Activated naive CD8-positive, alpha-beta T cell treated with anti-CD3 and anti-CD28 coated beads for 36 hours (primary cell): ENCODE measurements at regions not wholly inside any gene's neighbourhood (a gene's known extent, or its start where the extent isn't known, plus 50 kb on each side); places are given as distances from the start of the nearest gene placed in this dataset.
A peak's percentile ranks its signal among the peaks of the same experiment; 100 is the strongest.

Experiments
- DNase-seq: peaks from one replicate; pipeline ENCODE4 v3.0.0; 2021
- H3K27ac Mint-ChIP-seq: one replicate; pipeline ENCODE4 v1.8.0; 2022; ENCODE audit warnings: mild to moderate bottlenecking, moderate library complexity, mixed read lengths
- H3K27me3 Mint-ChIP-seq: one replicate; pipeline ENCODE4 v1.8.0; 2022; ENCODE audit warnings: mild to moderate bottlenecking, mixed read lengths
- H3K36me3 Mint-ChIP-seq: one replicate; pipeline ENCODE4 v1.8.0; 2021; ENCODE audit warnings: mild to moderate bottlenecking, mixed read lengths
- H3K4me1 Mint-ChIP-seq: one replicate; pipeline ENCODE4 v1.8.0; 2021; ENCODE audit warnings: mixed read lengths
- H3K4me3 Mint-ChIP-seq: one replicate; pipeline ENCODE4 v1.8.0; 2022; ENCODE audit warnings: mild to moderate bottlenecking, moderate library complexity, mixed read lengths
- H3K9me3 Mint-ChIP-seq: one replicate; pipeline ENCODE4 v1.8.0; 2022; ENCODE audit warnings: mixed read lengths

DNA sequence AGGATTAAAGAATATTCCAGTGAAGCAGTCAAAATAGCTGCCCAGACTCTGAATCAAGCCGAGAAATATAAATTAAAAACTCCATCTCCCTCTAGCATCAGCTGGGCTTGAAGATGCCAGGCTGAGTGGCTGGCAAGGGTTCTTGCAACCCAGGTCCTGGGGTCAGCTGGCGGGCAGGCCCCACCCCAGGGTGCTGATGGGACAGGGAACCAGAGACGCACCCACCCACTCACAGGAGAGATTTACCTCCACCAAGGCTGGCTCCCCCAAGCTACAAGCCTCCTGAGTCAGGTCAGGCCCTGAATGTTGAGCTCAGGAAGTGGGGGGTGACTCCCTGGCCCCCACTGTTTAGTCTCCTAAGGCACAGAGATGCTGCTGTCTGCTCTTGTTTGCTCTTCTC, 83.9 kb upstream of the HSPA9 start:
- DNase-seq = no peak

GRCh38 chr5:138658676-138659075, 83.5 kb upstream of the HSPA9 start:
- Mint-ChIP-seq H3K27ac (no peak overlapping the region), H3K4me3 (no peak overlapping the region), H3K4me1 (peaks cover 32% of the 10 kb centered on the region), H3K9me3 (peaks cover 6% of the 10 kb centered on the region), H3K36me3 (peaks cover 3% of the 10 kb centered on the region), H3K27me3 (peaks cover 94% of the 10 kb centered on the region)
- no peak for DNase-seq

More for the DNA sequence above, 83.9 kb upstream of the HSPA9 start:
- Mint-ChIP-seq H3K36me3 (peaks cover 3% of the 10 kb centered on the region), H3K4me1 (peaks cover 27% of the 10 kb centered on the region), H3K9me3 (peaks cover 6% of the 10 kb centered on the region), H3K27me3 (peaks cover 94% of the 10 kb centered on the region), H3K27ac (no peak overlapping the region), H3K4me3 (no peak overlapping the region)

GRCh38 chr5:138657360-138657759, 82.2 kb upstream of the HSPA9 start:
- peaks cover 94% of the 10 kb centered on the region for H3K27me3 Mint-ChIP-seq
- DNase-seq = no peak
- H3K27ac Mint-ChIP-seq = no peak overlapping the region
- H3K4me1 Mint-ChIP-seq = peaks cover 20% of the 10 kb centered on the region
- H3K36me3 Mint-ChIP-seq = peaks cover 3% of the 10 kb centered on the region
- H3K9me3 Mint-ChIP-seq = peaks cover 4% of the 10 kb centered on the region
- no peak overlapping the region for H3K4me3 Mint-ChIP-seq

- Mint-ChIP-seq H3K9me3 (peaks cover 4% of the 10 kb centered on the region), H3K4me1 (peaks cover 20% of the 10 kb centered on the region)
- DNase-seq = no peak
Observed at GRCh38 chr5:138656916-138657315, 81.7 kb upstream of the HSPA9 start.

GRCh38 chr5:138655530-138656190, 80.5 kb upstream of the HSPA9 start:
- no peak for DNase-seq
- Mint-ChIP-seq H3K4me1 (peaks cover 25% of the 10 kb centered on the region), H3K9me3 (peaks cover 4% of the 10 kb centered on the region), H3K36me3 (peaks cover 3% of the 10 kb centered on the region), H3K27ac (no peak overlapping the region), H3K27me3 (peaks cover 94% of the 10 kb centered on the region), H3K4me3 (no peak overlapping the region)

More at GRCh38 chr5:138656916-138657315, 81.7 kb upstream of the HSPA9 start:
- H3K27ac Mint-ChIP-seq = no peak overlapping the region
- peaks cover 3% of the 10 kb centered on the region for H3K36me3 Mint-ChIP-seq
- H3K27me3 Mint-ChIP-seq = peaks cover 94% of the 10 kb centered on the region
- H3K4me3 Mint-ChIP-seq = no peak overlapping the region

DNA sequence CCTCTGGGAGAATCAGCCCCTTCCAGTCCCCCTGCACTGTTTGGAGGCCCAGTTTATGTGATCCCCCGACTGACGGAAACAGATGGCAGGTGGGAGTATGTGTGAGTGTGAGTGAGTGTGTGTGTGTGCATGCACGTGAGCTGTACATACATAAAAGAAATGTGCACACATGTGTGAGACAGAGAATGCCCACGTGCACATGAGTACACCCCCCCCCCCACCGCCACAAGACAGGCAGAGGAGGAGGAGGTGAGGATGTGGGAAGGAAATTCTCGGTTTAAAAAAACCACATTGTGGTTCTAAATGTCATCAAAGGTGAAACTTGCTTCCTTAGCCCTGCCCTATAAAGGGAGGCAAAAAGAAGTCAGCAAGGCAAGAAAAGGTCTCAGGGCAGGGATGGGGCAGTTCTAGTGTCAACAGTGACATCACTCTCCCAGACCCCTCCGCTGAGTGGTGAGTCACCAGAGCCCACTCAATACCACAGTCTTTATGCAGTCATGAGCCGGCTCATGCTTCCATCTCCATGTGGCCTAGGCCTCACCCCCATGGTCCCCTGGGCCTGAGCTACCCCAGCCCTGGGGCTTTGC, 79.2 kb upstream of the HSPA9 start:
- peaks cover 94% of the 10 kb centered on the region for H3K27me3 Mint-ChIP-seq
- peak overlapping the region; percentile 2 for H3K4me3 Mint-ChIP-seq
- H3K4me1 Mint-ChIP-seq = peaks cover 26% of the 10 kb centered on the region
- peak; percentile 82 for DNase-seq
- peaks cover 3% of the 10 kb centered on the region for H3K36me3 Mint-ChIP-seq
- peak overlapping the region; percentile 89 for H3K27ac Mint-ChIP-seq
- H3K9me3 Mint-ChIP-seq = peaks cover 4% of the 10 kb centered on the region

DNA sequence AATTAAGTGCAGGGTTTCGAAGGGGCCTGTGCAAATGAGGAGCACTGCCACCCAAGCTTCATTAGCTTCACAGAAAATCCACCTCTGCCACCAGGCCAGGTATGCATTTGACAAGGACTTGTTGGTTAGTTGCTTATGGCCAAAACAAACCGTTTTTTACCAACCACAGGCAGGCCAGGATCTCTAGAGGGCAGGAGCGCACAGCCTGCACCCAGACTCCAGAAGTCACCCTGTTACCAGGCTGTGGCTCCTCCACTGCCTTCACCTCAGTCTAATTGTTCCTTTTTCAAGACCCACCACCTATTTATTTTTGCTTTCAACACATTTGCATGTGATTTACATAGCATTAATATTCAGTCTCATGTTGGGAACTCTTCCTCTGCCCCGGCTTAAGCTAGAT, 78.3 kb upstream of the HSPA9 start:
- no peak for DNase-seq
- H3K4me1 Mint-ChIP-seq = peaks cover 26% of the 10 kb centered on the region
- H3K27ac Mint-ChIP-seq = no peak overlapping the region
- no peak overlapping the region for H3K4me3 Mint-ChIP-seq
- peaks cover 91% of the 10 kb centered on the region for H3K27me3 Mint-ChIP-seq
- peaks cover 3% of the 10 kb centered on the region for H3K36me3 Mint-ChIP-seq
- peaks cover 4% of the 10 kb centered on the region for H3K9me3 Mint-ChIP-seq

GRCh38 chr5:138651767-138652117, 76.5 kb upstream of the HSPA9 start:
- H3K27me3 Mint-ChIP-seq = peaks cover 95% of the 10 kb centered on the region
- no peak overlapping the region for H3K27ac Mint-ChIP-seq
- DNase-seq = no peak
- peaks cover 4% of the 10 kb centered on the region for H3K9me3 Mint-ChIP-seq
- peaks cover 26% of the 10 kb centered on the region for H3K4me1 Mint-ChIP-seq
- peaks cover 3% of the 10 kb centered on the region for H3K36me3 Mint-ChIP-seq
- no peak overlapping the region for H3K4me3 Mint-ChIP-seq

GRCh38 chr5:138651058-138651766, 76.0 kb upstream of the HSPA9 start:
- Mint-ChIP-seq H3K36me3 (peaks cover 3% of the 10 kb centered on the region), H3K27me3 (peaks cover 95% of the 10 kb centered on the region)
- DNase-seq = no peak

DNA sequence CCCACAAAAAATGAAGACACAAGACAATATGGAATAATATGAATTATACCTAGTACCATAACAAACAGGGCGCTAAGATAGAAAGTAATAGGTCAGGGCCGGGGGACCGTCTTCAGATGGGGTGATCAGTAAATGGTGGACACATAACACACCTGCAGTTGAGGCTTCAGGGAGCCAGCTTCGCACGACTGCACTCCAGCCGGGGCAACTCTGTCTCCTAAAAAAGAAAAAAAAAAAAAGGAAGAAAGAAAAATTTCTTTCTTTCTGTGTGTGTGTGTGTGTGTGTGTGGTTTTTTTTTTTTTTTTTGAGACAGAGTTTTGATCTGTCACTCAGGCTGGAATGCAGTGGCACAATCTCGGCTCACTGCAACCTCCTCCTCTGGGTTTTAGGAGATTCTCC, 75.0 kb upstream of the HSPA9 start:
- no peak overlapping the region for H3K27ac Mint-ChIP-seq
- DNase-seq = no peak
- H3K4me3 Mint-ChIP-seq = no peak overlapping the region
- H3K9me3 Mint-ChIP-seq = peaks cover 4% of the 10 kb centered on the region
- H3K36me3 Mint-ChIP-seq = peaks cover 3% of the 10 kb centered on the region
- peaks cover 23% of the 10 kb centered on the region for H3K4me1 Mint-ChIP-seq
- peaks cover 92% of the 10 kb centered on the region for H3K27me3 Mint-ChIP-seq

More at GRCh38 chr5:138651058-138651766, 76.0 kb upstream of the HSPA9 start:
- Mint-ChIP-seq H3K4me1 (peaks cover 26% of the 10 kb centered on the region), H3K4me3 (no peak overlapping the region), H3K9me3 (peaks cover 4% of the 10 kb centered on the region), H3K27ac (no peak overlapping the region)

DNA sequence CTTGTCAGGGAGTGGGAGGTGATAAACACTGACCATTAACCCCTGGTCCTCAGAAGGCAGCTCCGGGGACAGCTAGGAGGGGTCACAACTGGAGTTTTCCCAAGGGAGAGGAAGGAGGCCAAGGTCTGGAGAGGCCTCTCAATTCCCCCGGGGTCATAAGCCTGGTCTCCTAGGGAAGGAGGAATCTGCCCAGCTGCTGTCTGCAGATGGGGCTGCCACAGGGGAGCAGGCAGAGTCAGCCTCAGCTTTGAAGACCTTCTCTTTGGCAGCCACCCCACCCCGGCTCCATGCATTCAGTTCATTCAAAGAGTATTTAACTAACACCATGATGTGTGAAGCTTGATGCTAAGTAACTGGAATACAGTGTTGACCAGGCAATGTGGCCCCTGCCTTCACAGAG, 74.6 kb upstream of the HSPA9 start:
- Mint-ChIP-seq H3K27me3 (peaks cover 92% of the 10 kb centered on the region), H3K27ac (no peak overlapping the region), H3K4me3 (no peak overlapping the region), H3K4me1 (peaks cover 18% of the 10 kb centered on the region), H3K9me3 (peaks cover 2% of the 10 kb centered on the region), H3K36me3 (peaks cover 2% of the 10 kb centered on the region)
- DNase-seq = no peak

DNA sequence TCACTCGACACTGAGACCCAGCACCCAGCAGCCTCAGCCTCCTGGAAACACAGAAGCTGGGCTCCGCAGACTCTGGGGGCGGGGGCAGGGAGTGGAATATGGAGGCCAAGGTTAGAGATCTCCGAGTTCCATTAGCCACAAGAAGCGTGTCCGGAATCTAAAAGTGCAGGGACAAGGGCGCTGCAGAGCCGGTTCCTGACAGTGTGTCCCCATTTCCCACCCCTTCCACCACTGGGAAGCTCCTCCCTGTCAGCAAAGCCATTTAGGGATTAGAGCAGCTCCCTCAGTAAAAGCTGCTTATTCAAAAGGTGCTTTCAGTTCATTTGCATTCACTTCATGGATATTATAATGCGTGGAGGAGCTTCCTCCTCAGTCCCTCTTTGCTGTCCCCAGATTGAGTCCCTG, 74.1 kb upstream of the HSPA9 start:
- no peak overlapping the region for H3K4me3 Mint-ChIP-seq
- H3K9me3 Mint-ChIP-seq = no peaks in the 10 kb centered on the region
- no peak overlapping the region for H3K27ac Mint-ChIP-seq
- H3K36me3 Mint-ChIP-seq = no peaks in the 10 kb centered on the region
- H3K27me3 Mint-ChIP-seq = peaks cover 93% of the 10 kb centered on the region
- DNase-seq = no peak
- peaks cover 14% of the 10 kb centered on the region for H3K4me1 Mint-ChIP-seq

GRCh38 chr5:138648841-138649240, 73.6 kb upstream of the HSPA9 start:
- DNase-seq = no peak
- Mint-ChIP-seq H3K27ac (no peak overlapping the region), H3K4me3 (no peak overlapping the region), H3K27me3 (peaks cover 93% of the 10 kb centered on the region), H3K36me3 (no peaks in the 10 kb centered on the region), H3K4me1 (peaks cover 9% of the 10 kb centered on the region), H3K9me3 (no peaks in the 10 kb centered on the region)

DNA sequence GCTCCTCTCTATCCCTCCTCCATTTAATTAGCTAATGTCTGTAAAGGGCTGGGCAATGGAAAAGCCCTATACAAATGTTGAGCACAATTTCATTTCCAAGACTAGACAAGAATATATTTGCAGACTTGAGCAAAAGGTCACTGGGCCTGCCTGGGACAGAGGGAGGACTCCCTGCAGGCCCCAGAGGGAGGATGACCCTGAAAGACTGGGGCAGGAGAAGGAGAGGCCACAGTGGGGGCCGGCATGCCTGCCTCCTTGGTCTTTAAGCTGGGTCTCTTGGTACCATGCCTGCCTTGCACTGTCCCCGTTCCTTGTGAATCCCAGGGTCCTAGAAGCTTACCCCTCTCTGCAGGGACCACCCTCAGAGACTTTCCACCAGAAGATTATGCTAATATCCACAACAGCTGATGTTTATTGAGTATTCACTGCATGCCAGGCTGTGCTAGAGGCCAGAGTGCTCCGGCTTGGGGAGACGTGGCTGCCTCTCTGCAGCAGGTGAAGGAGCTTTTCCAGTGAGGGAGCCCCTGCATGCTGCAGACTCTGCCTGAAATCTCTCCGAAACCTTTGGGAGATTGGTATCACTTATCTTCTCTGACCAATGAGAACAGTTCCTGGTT, 72.7 kb upstream of the HSPA9 start:
- no peaks in the 10 kb centered on the region for H3K36me3 Mint-ChIP-seq
- H3K9me3 Mint-ChIP-seq = no peaks in the 10 kb centered on the region
- DNase-seq = no peak
- H3K4me1 Mint-ChIP-seq = peaks cover 6% of the 10 kb centered on the region
- peaks cover 93% of the 10 kb centered on the region for H3K27me3 Mint-ChIP-seq
- H3K27ac Mint-ChIP-seq = no peak overlapping the region
- no peak overlapping the region for H3K4me3 Mint-ChIP-seq

- Mint-ChIP-seq H3K4me1 (peaks cover 6% of the 10 kb centered on the region), H3K36me3 (no peaks in the 10 kb centered on the region), H3K9me3 (no peaks in the 10 kb centered on the region), H3K27me3 (peaks cover 93% of the 10 kb centered on the region), H3K27ac (no peak overlapping the region), H3K4me3 (no peak overlapping the region)
- DNase-seq = no peak
Observed at GRCh38 chr5:138647261-138647788, 72.1 kb upstream of the HSPA9 start.
